ENCODE measurements at regions not wholly inside any gene's neighbourhood (a gene's known extent, or its start where the extent isn't known, plus 50 kb on each side); places are given as distances from the start of the nearest gene placed in this dataset.
A peak's percentile ranks its signal among the peaks of the same experiment; 100 is the strongest.

GRCh38 chr3:196140224-196140623 lies 58.3 kb upstream of the TFRC start (continued):
- no peak for TF ChIP-seq CREBBP (IDR thresholded peaks at IDR 0.05; ENCODE audit: low read depth, low read length)
- peak; percentile 69 for TF ChIP-seq SMARCA4 (IDR thresholded peaks at IDR 0.05)
- TF ChIP-seq ZNF253 (CRISPR knock-in tag; conservative IDR thresholded peaks at IDR 0.05), result no peak
- TF ChIP-seq ZNF23 (CRISPR knock-in tag; IDR thresholded peaks at IDR 0.05), result no peak
- no peak for TF ChIP-seq ZNF3 (CRISPR knock-in tag; IDR thresholded peaks at IDR 0.05)
- TF ChIP-seq ATF3 (IDR thresholded peaks at IDR 0.05), result no peak
- TF ChIP-seq ATF3 (CRISPR knock-in tag; conservative IDR thresholded peaks at IDR 0.05), result no peak
- TF ChIP-seq ATF6 (CRISPR knock-in tag; IDR thresholded peaks at IDR 0.05), result no peak
- TF ChIP-seq FOXA1 (IDR thresholded peaks at IDR 0.05; ENCODE audit: borderline replicate concordance), result no peak
- TF ChIP-seq DMBX1 (CRISPR knock-in tag; IDR thresholded peaks at IDR 0.05; ENCODE audit: borderline replicate concordance), result peak; percentile 60; the same call in 1 of the 2 replicates
- TF ChIP-seq ZNF140 (CRISPR knock-in tag; IDR thresholded peaks at IDR 0.05), result no peak
- TF ChIP-seq RBM17 (IDR thresholded peaks at IDR 0.05; ENCODE audit: borderline replicate concordance, low read depth, low read length), result no peak
- TF ChIP-seq RFX1 (IDR thresholded peaks at IDR 0.05), result no peak
- 0 out of 2 replicates have a peak, but pooled peaks have one; percentile 62 for TF ChIP-seq ZKSCAN8 (CRISPR knock-in tag; IDR thresholded peaks at IDR 0.05)
- TF ChIP-seq ZNF174 (CRISPR knock-in tag; IDR thresholded peaks at IDR 0.05), result no peak
- no peak for TF ChIP-seq SRF (CRISPR knock-in tag; IDR thresholded peaks at IDR 0.05)
- TF ChIP-seq, protein P1, sequence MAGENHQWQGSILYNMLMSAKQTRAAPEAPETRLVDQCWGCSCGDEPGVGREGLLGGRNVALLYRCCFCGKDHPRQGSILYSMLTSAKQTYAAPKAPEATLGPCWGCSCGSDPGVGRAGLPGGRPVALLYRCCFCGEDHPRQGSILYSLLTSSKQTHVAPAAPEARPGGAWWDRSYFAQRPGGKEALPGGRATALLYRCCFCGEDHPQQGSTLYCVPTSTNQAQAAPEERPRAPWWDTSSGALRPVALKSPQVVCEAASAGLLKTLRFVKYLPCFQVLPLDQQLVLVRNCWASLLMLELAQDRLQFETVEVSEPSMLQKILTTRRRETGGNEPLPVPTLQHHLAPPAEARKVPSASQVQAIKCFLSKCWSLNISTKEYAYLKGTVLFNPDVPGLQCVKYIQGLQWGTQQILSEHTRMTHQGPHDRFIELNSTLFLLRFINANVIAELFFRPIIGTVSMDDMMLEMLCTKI (IDR thresholded peaks at IDR 0.05; ENCODE audit: partially characterized antibody), result no peak
- no peak for TF ChIP-seq ZNF561 (CRISPR knock-in tag; conservative IDR thresholded peaks at IDR 0.05)
- TF ChIP-seq NFATC3 (IDR thresholded peaks at IDR 0.05), result no peak
- no peak for TF ChIP-seq ZNF785 (CRISPR knock-in tag; IDR thresholded peaks at IDR 0.05)
- TF ChIP-seq ZNF778 (CRISPR knock-in tag; IDR thresholded peaks at IDR 0.05), result no peak
- TF ChIP-seq JUND (IDR thresholded peaks at IDR 0.05; ENCODE audit: borderline replicate concordance, low read depth, low read length), result no peak
- TF ChIP-seq JUND (tag; IDR thresholded peaks at IDR 0.05; ENCODE audit: borderline replicate concordance, low read depth, low read length), result peak; percentile 57; the same call in 1 of the 3 replicates
- no peak for TF ChIP-seq COPS2 (conservative IDR thresholded peaks at IDR 0.05)
- TF ChIP-seq MXD1 (CRISPR knock-in tag; IDR thresholded peaks at IDR 0.05; ENCODE audit: borderline replicate concordance, poor library complexity, severe bottlenecking), result no peak
- TF ChIP-seq IFI16 (CRISPR knock-in tag; IDR thresholded peaks at IDR 0.05), result no peak
- 0 out of 2 replicates have a peak, but pooled peaks have one; percentile 12 for TF ChIP-seq TOE1 (IDR thresholded peaks at IDR 0.05; ENCODE audit: borderline replicate concordance)
- no peak for TF ChIP-seq TOE1 (CRISPR knock-in tag; IDR thresholded peaks at IDR 0.05; ENCODE audit: borderline replicate concordance, low read depth)

Data from K562 (cell line).